ENCODE measurements at regions not wholly inside any gene's neighbourhood (a gene's known extent, or its start where the extent isn't known, plus 50 kb on each side); places are given as distances from the start of the nearest gene placed in this dataset.

- no peak for TF ChIP-seq YY1 (IDR thresholded peaks at IDR 0.05; ENCODE audit: insufficient read depth, insufficient read length)
- TF ChIP-seq ZNF274 (IDR thresholded peaks at IDR 0.05; ENCODE audit: low read depth, low read length), result no peak
- TF ChIP-seq SUZ12 (IDR thresholded peaks at IDR 0.05; ENCODE audit: extremely low read depth, insufficient read depth, insufficient read length), result no peak
Observed at GRCh38 chr5:62090953-62091352, 215.1 kb upstream of the KIF2A start.

Data from NT2/D1 (cell line).